Left lung (tissue), 4 donors: ENCODE measurements at regions not wholly inside any gene's neighbourhood (a gene's known extent, or its start where the extent isn't known, plus 50 kb on each side); places are given as distances from the start of the nearest gene placed in this dataset.

Experiments
- ATAC-seq: fragments of 200-7000 bp; cut with Tn5 transposase; one replicate; pipeline ENCODE4 v1.9.1; 2020; ENCODE audit warnings: moderate library complexity
- DNase-seq, 4 donors: peaks; one replicate each; pipeline ENCODE4 v3.0.0-alpha.2; 2013 to 2020
- H3K27ac ChIP-seq, 2 donors: fragments of 200-600 bp; sonication (generic) in 1 of 2; one replicate each; pipeline versions ENCODE4 v1.5.0 to v1.8.0; 2020 to 2021
- H3K27me3 ChIP-seq, 2 donors: fragments of 200-600 bp; sonication (generic) in 1 of 2; one replicate each; pipeline versions ENCODE4 v1.5.0 to v1.8.0; 2020 to 2021
- H3K36me3 ChIP-seq, 2 donors: fragments of 200-600 bp; sonication (generic) in 1 of 2; one replicate each; pipeline versions ENCODE4 v1.5.0 to v1.8.0; 2020 to 2021
- H3K4me1 ChIP-seq, 2 donors: fragments of 200-600 bp; one replicate each; pipeline ENCODE4 v1.8.0; 2021
- H3K4me3 ChIP-seq, 2 donors: fragments of 200-600 bp; sonication (generic) in 1 of 2; one replicate each; pipeline versions ENCODE4 v1.5.0 to v1.8.0; 2020 to 2021; ENCODE audit warnings: mild to moderate bottlenecking in 1 of 2
- H3K9me3 ChIP-seq, 2 donors: fragments of 200-600 bp; sonication (generic) in 1 of 2; one replicate each; pipeline versions ENCODE4 v1.5.0 to v1.8.0; 2020 to 2021
- CTCF ChIP-seq, 2 donors: fragments of 200-600 bp; sonication (generic) in 1 of 2; IDR thresholded peaks; one replicate each; pipeline versions ENCODE4 v1.5.0 to v1.8.0; 2021; ENCODE audit warnings: antibody characterized with exemption in 2 of 2
- intact Hi-C, 2 donors: fragments of 100-400 bp; cut with DNase I; formaldehyde crosslinking; loops; one replicate each; pipeline versions ENCODE4 v1.11.2 to v1.14.2; 2022
- donor health status: DM: no; HTN: yes; CAD: no.
- donor health status: DM: no; HTN: no; CAD: no.

GRCh38 chr14:50049093-50049492, 67.3 kb downstream of the VCPKMT start:
- DNase-seq, result no peak
- H3K36me3 ChIP-seq, result no peaks in the 10 kb centered on the region
- no peaks in the 10 kb centered on the region for H3K9me3 ChIP-seq
- no peak for ATAC-seq
- H3K4me3 ChIP-seq, result no peak overlapping the region
- no peak overlapping the region for H3K27ac ChIP-seq
- intact Hi-C loops, result no loop called here
- no peaks in the 10 kb centered on the region for H3K27me3 ChIP-seq
- peaks cover 13 to 28% of the 10 kb centered on the region in 2 donors for H3K4me1 ChIP-seq
- TF ChIP-seq CTCF (IDR thresholded peaks at IDR 0.05), result no peak

GRCh38 chr14:50049703-50050570, 66.4 kb downstream of the VCPKMT start:
- H3K4me1 ChIP-seq, result peaks cover 9 to 19% of the 10 kb centered on the region in 2 donors
- H3K27me3 ChIP-seq, result no peaks in the 10 kb centered on the region
- ATAC-seq (no peak), DNase-seq (no peak)
- H3K9me3 ChIP-seq, result no peaks in the 10 kb centered on the region
- intact Hi-C loops, result no loop called here
- TF ChIP-seq CTCF (IDR thresholded peaks at IDR 0.05), result no peak
- no peak overlapping the region for H3K4me3 ChIP-seq
- no peak overlapping the region for H3K27ac ChIP-seq
- no peaks in the 10 kb centered on the region for H3K36me3 ChIP-seq

- H3K4me3 ChIP-seq, result no peak overlapping the region
- intact Hi-C loops, result no loop called here
- DNase-seq, result no peak
- H3K36me3 ChIP-seq, result no peaks in the 10 kb centered on the region
- H3K27ac ChIP-seq, result no peak overlapping the region
- no peak for TF ChIP-seq CTCF (IDR thresholded peaks at IDR 0.05)
- no peak for ATAC-seq
- H3K9me3 ChIP-seq, result no peaks in the 10 kb centered on the region
- H3K27me3 ChIP-seq, result no peaks in the 10 kb centered on the region
- H3K4me1 ChIP-seq, result peaks cover 9 to 14% of the 10 kb centered on the region in 2 donors
Measured at GRCh38 chr14:50051106-50051505, 65.3 kb downstream of the VCPKMT start.

GRCh38 chr14:50051706-50052105, 64.7 kb downstream of the VCPKMT start:
- ATAC-seq (no peak), DNase-seq (no peak)
- Histone ChIP-seq H3K4me3 (no peak overlapping the region), H3K36me3 (no peaks in the 10 kb centered on the region), H3K27me3 (no peaks in the 10 kb centered on the region), H3K4me1 (peaks cover 9 to 17% of the 10 kb centered on the region in 2 donors), H3K27ac (no peak overlapping the region), H3K9me3 (no peaks in the 10 kb centered on the region)
- intact Hi-C loops, result no loop called here
- no peak for TF ChIP-seq CTCF (IDR thresholded peaks at IDR 0.05)

- no peaks in the 10 kb centered on the region for H3K36me3 ChIP-seq
- no peak for ATAC-seq
- TF ChIP-seq CTCF (IDR thresholded peaks at IDR 0.05), result no peak
Measured at GRCh38 chr14:50052517-50052916, 63.9 kb downstream of the VCPKMT start.

More at GRCh38 chr14:50052517-50052916, 63.9 kb downstream of the VCPKMT start:
- intact Hi-C loops, result no loop called here
- Histone ChIP-seq H3K4me3 (no peak overlapping the region), H3K9me3 (no peaks in the 10 kb centered on the region), H3K27ac (no peak overlapping the region), H3K27me3 (no peaks in the 10 kb centered on the region), H3K4me1 (peaks cover under 1 to 17% of the 10 kb centered on the region in 2 donors)
- DNase-seq, result no peak
